ENCODE measurements at regions not wholly inside any gene's neighbourhood (a gene's known extent, or its start where the extent isn't known, plus 50 kb on each side); places are given as distances from the start of the nearest gene placed in this dataset.
"Not testable (repeated sequence)": the region's sequence is repeated elsewhere in the genome, so short reads cannot be mapped to it uniquely, and the experiment has no call there.

GRCh38 chr21:31417214-31417613 lies 73.2 kb upstream of the TIAM1 start:
- H2BK120ac ChIP-seq (replicated peaks; ENCODE audit: low read depth, low read length): not testable (repeated sequence)
- CTCF ChIA-PET (ENCODE audit: partially characterized antibody): interaction anchor here (1.2 to 2.5 kb wide), 3 partner anchors 10 to 219 kb away, joined by 3 to 11 read pairs (median 4); no protein-coding TSS in a partner anchor

More at GRCh38 chr21:31417214-31417613, 73.2 kb upstream of the TIAM1 start:
- H3K23me2 ChIP-seq (ENCODE audit: low read depth, low read length); H3K27me3 ChIP-seq (replicated peaks in 1 of 4; ENCODE audit: control insufficient read depth in 3 of 4, extremely low read depth in 1 of 4, insufficient read depth in 3 of 4, low read length in 3 of 4); H2BK15ac ChIP-seq (ENCODE audit: low read length); H3K56ac ChIP-seq (replicated peaks; ENCODE audit: insufficient read length, low read depth, low read length); H3K4me3 ChIP-seq (ENCODE audit: extremely low read depth in 1 of 4, insufficient read depth in 2 of 4, low read depth in 3 of 4, low read length in 4 of 4); H4K20me1 ChIP-seq (replicated peaks in 1 of 2; ENCODE audit: control insufficient read depth in 1 of 2, insufficient read depth in 2 of 2, low read length in 2 of 2); H4K8ac ChIP-seq (ENCODE audit: extremely low read depth, insufficient read depth, low read length); H3K18ac ChIP-seq (ENCODE audit: extremely low read depth, low read length); H3K23ac ChIP-seq (ENCODE audit: insufficient read length); H3K4me1 ChIP-seq (replicated peaks in 1 of 4; ENCODE audit: control insufficient read depth in 3 of 4, insufficient read depth in 4 of 4, low read length in 3 of 4); H2BK5ac ChIP-seq (ENCODE audit: low read depth, low read length); POLR2A ChIA-PET (ENCODE audit: partially characterized antibody); H3K36me3 ChIP-seq (ENCODE audit: control insufficient read depth in 2 of 4, insufficient read depth in 4 of 4, low read length in 3 of 4); H3K4ac ChIP-seq (replicated peaks; ENCODE audit: insufficient read length, low read depth, low read length); H3K9me3 ChIP-seq (ENCODE audit: insufficient read depth in 2 of 2, low read depth in 1 of 2, low read length in 1 of 2); H3K27ac ChIP-seq (ENCODE audit: low read depth, low read length); H3K79me1 ChIP-seq (ENCODE audit: low read depth, low read length); H2BK20ac ChIP-seq (ENCODE audit: low read length); H3K4me2 ChIP-seq (ENCODE audit: insufficient read depth in 1 of 2, low read depth in 2 of 2, low read length in 2 of 2); H2AFZ ChIP-seq (ENCODE audit: low read length); DNase-seq (ENCODE audit: low read depth in 1 of 2, low spot score in 2 of 2); H4K91ac ChIP-seq (replicated peaks; ENCODE audit: insufficient read length, low read length); H3K79me2 ChIP-seq (ENCODE audit: control insufficient read depth in 1 of 2, insufficient read depth in 2 of 2, low read length in 2 of 2); H4K5ac ChIP-seq (ENCODE audit: insufficient read length, low read depth, low read length); H3K14ac ChIP-seq (ENCODE audit: insufficient read length); FAIRE-seq; H2BK12ac ChIP-seq (ENCODE audit: low read depth, low read length); H2AK5ac ChIP-seq (ENCODE audit: low read depth, low read length); H3K9ac ChIP-seq (replicated peaks in 1 of 4; ENCODE audit: extremely low read depth in 1 of 4, low read depth in 3 of 4, low read length in 3 of 4): not testable (repeated sequence)
- 91% methylated on average over 3 of the region's 3 CpGs; no CpG with 5 or more reads in 1 of the 2 experiments for WGBS, 2 experiments (ENCODE audit: extremely low coverage in 1 of 2, insufficient coverage in 1 of 2, insufficient read length in 1 of 2, insufficient replicate concordance in 2 of 2, low coverage in 1 of 2, low lambda C conversion rate in 2 of 2, missing lambda C conversion rate in 1 of 2)
